Hematopoietic multipotent progenitor cell treated with erythropoietin and hydrocortisone succinate and interleukin-3 and kit ligand, for 8 days (in vitro differentiated cells): ENCODE measurements at regions not wholly inside any gene's neighbourhood (a gene's known extent, or its start where the extent isn't known, plus 50 kb on each side); places are given as distances from the start of the nearest gene placed in this dataset.
A peak's percentile ranks its signal among the peaks of the same experiment; 100 is the strongest.
"Not testable (repeated sequence)": the region's sequence is repeated elsewhere in the genome, so short reads cannot be mapped to it uniquely, and the experiment has no call there.

Experiments
- DNase-seq: peaks from one replicate; pipeline ENCODE4 v3.0.0-alpha.2; 2015

DNA sequence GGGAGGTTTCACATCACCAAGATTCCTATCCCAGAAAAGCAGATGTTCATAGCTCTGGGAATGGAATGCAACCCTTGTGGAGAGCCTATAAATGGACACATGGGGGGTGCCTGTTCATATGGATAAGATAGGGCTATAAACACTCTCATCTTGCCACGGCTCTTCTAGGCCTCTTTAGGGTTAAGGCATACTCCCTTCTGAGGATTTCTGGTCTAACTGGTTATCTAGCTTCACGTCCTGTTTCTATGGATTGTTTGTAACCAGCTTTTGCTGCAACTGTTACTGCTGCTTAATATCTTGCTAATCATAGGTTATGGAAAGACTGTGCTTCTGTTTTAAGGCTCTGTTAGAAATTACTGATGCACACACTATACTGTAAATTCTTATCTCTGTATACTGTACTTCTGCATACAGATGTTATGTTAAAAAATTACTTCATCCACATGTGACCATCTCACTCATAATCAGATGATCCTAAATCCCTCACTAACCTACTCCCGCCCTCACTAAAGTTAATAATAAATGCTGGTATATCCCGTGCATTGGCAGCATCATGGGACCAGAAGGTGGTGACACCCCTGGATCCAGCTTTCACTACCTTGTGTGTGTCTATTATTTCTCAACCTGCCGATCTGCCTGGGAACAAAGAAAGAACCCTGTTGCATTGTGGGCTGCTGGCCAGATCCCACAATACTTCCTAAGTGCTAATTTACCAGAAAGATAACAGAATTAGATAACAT, 68.7 kb downstream of the PRKAB2 start:
- not testable (repeated sequence) for DNase-seq

DNA sequence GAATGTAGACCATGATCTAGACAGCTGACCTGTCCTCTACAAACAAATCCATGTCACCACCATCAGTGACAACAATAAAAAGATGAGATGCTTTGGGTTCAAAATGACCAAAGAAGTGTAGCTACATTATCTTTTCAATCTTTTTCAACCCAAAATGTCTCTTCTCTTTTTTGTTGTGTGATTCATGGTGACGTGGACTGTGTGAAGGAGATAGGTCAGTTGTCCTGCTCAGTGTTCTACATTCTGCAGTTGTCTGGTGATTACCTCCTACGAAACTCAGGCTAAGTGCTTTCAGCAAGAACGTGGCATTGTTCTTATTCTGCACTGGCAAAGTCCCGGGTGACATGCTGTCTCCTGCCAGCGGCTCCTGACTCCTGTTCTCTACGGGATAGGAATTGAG, 73.1 kb downstream of the PRKAB2 start:
- DNase-seq = no peak

DNA sequence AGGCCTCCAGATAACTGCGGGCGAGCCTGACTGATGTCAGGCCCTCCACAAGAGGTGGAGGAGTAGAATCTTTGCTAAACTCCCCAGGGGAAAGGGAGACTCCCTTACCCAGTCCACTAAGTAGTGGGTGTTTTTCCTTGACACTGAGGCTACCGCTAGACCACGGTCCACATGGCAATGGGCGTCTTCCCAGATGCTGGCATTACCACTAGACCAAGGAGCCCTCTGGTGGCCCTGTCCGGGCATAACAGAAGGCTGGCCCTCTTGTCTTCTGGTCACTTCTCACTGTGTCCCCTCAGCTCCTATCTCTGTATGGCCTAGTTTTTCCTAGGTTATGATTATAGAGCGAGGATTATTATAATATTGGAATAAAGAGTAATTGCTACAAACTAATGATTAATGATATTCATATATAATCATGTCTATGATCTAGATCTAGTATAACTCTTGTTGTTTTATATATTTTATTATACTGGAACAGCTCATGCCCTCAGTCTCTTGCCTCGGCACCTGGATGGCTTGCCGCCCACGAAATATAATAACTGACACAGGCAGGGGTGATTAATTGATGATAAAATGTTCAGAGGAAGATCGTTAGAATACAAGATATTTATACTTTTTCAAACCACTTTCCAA, 73.8 kb downstream of the PRKAB2 start:
- peak; percentile 38 for DNase-seq

DNA sequence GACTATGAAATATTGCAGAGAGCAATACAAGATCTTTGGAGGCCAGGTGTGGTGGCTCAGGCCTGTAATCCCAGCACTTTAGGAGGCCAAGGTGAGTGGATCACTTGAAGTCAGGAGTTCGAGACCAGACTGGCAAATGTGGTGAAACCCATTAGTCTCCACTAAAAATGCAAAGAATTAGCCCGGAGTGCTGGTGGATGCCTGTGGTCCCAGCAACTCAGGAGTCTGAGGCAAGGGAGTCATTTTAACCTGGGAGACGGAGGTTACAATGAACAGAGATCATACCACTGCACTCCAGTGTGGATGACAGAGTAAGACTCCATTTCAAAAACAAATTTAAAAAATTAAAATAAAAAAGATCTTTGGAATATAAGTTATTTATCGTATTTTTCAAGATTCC, 76.6 kb downstream of the PRKAB2 start:
- DNase-seq = no peak

DNA sequence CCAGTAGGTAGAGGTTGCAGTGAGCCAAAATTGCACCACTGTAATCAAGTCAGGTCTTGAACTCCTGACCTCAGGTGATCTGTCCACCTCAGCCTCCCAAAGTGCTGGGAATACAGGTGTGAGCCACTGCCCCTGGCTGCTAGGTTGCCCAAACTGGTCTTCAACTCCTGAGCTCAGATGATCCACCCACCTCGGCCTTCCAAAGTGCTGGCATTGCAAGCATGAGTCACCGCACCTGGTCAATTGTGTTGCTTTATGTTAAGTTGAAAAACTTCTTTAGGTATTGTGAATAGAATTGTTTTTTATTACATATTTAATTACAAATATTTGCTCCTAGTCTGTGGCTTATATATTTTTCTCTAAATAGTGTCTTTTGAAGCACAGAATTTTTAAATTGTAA, 80.5 kb downstream of the PRKAB2 start:
- no peak for DNase-seq

DNA sequence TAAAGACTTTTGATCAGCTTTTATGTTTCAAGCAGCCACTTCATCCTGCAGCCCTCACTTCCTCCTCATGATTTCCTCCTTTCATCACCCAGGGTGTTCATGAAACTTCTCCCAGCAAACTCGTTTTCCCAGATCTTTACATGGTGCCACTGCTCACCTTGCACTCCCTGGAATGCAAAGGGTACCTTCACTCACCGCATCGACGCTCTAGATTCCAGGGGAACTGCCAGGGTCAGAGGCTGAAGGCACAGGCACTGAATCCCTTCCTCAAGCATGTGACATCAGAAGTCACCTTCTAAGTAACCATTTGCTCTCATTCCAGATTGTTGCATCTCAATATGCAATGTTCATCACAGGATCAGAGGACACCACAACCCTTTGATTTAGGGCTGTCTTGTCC, 82.8 kb downstream of the PRKAB2 start:
- no peak for DNase-seq

DNA sequence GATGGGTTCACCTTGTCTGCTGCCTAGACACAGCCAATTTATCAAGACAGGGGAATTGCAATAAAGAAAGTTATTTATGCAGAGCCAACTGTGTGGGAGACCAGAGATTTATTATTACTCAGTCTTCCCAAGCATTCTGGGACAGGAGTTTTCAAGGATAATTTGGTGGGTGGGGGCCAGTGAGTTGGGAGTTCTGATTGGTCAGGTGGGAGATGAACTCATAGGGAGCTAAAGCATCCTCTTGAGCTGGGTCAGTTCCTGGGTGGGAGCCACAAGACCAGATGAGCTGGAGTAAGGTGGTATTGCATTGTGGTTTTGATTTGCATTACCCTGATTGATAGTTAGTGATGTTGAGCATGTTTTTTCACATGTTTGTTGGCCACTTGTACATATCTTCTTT, 86.1 kb downstream of the PRKAB2 start:
- no peak for DNase-seq

DNA sequence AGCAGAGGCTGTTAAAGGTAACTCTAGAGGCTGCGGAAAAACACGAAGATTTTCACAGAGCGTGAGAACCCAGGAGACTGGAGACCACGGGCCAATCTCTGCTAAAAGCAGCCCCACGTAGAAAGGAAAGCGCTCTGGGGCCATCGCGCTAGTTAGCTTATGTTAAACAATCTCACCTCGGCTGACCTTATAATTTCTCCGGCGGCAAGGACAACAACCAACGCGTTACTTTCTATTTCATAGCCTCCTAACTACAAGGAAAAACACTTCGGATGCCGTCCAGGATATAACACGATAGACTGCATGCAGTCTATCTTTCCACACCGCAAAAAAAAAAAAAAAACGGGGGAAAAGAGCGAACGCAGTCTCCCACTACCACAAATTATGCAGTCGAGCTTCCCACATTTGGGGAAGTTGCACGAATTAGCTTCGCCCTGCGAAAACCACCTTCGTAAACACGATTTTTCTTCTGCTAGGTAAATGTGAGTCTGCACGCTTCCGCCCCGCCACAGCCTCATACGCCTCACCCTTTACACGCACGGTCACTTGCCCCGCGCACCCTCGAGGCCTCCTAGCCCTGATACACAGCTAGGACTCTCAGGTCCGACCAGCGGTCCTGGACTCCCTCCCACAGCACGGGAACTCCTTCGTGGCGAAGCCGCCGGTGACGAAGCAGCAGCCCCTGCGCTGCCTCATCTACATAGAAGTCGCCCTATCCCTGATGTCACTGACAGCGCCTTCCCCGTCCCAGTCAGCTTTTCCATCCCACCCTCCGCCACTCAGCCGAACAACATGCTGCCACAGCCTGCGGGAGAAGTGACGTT, 87.8 kb downstream of the PRKAB2 start:
- peak; percentile 87 for DNase-seq

DNA sequence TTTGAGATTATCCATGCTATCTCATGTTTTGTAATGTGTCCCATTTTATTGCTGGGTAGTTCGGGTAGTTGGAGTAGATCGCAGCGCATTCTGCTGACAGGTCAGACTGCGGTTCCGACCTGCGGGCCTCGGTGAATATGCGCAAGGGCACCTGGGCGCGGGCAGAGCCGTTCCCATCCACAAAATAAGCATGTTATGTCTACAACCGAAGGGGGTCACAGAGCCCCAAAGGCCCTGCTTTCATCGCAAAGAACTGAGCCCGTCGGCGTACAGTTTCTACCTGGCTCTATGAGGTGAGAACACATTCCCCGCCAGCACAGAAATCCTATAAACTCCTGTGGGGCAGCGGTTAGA, 88.4 kb downstream of the PRKAB2 start:
- DNase-seq = no peak

DNA sequence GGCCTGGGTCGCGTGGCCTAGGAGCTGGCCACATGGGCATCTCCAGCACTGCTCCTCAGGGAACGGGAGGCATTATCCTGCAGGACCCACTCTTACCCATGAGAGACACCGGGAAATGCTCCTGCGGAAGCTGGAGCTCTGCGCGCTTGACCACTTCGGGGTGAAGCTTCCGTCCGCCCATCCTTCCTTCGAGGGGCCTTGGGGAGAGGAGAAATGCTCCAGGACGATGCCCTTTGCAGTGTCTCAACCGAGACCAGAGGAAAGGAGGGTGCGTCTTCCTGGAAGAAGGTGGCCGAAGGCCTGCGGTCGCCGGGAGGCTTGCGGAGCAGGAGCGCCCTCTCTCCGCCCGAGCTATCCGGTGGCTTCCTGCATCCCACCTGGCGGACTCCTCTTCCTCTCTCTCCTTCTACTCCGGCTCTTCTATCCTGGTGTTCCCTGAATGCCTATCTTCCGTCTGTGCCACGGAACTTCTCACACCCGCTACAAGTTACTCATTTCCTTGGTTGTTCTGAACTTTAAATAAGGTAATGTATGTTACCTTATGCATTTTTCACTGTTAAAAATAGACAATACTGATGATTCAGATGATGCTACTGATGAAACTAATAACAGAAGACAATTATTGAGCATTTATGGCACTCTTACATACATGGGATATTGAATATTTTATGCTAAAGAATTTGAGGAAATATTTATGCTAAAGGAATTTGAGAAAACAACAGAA, 91.4 kb downstream of the PRKAB2 start:
- no peak for DNase-seq

DNA sequence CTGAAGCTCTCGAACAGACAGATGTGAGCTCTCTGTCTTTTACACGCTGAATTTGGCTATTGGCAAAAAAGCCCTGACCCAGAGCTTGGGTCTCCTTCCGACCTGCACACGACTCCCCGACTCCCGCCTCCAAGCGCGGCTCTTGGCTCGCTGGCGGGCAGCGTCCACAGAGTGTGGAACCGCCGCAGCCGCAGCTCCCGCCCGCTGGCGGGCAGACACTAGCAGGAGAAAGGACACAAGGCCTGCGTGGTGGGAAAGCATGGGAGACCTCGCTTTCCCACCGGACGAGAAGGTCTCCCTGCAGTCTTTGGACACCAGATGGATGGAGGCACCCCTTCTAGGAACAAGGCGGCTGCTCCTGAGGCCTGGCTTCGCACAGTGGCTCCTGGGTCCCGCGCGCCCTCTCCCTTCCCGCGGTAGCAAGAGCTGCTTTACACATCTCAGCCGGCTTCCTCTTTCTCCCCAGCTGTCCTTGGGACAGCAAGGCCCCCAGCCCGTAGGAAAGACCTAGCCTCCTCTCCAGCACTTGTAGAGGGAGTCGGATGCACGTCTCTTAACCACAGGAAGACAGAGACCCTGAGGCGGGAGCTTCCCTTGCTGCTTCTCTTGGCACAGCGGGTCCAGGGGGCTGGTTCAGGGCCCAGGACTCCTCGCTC, 92.1 kb downstream of the PRKAB2 start:
- DNase-seq = no peak

DNA sequence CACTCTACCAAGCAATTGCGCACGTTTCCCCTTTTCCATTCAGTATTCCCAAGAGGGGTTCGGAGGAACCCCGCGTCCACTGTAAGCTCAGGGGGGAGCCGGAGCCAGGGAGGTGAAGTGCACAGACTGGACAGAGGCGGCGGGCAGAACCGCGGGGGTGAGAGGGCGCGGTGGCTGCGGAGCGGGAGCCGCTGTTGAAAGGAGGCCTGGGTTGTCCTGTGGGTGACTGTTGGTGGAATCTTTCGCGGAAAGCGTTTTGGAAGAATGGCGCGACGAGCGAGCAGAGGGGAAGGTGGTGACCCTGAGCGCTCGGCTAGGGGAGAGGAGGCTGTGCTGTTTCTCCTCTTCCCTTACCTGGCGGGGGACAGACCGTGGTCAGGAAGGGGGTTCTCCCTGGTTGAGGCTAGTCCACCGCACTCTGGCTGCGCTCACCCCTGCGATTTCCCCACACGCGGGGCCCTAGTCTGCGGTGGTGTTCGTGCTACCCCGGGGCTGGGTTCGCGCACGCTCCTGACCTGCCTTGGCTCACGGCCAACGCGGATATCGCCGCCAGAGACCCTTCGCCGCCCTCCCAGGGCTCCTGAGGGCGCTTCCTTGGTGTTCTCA, 92.8 kb downstream of the PRKAB2 start:
- DNase-seq = no peak

DNA sequence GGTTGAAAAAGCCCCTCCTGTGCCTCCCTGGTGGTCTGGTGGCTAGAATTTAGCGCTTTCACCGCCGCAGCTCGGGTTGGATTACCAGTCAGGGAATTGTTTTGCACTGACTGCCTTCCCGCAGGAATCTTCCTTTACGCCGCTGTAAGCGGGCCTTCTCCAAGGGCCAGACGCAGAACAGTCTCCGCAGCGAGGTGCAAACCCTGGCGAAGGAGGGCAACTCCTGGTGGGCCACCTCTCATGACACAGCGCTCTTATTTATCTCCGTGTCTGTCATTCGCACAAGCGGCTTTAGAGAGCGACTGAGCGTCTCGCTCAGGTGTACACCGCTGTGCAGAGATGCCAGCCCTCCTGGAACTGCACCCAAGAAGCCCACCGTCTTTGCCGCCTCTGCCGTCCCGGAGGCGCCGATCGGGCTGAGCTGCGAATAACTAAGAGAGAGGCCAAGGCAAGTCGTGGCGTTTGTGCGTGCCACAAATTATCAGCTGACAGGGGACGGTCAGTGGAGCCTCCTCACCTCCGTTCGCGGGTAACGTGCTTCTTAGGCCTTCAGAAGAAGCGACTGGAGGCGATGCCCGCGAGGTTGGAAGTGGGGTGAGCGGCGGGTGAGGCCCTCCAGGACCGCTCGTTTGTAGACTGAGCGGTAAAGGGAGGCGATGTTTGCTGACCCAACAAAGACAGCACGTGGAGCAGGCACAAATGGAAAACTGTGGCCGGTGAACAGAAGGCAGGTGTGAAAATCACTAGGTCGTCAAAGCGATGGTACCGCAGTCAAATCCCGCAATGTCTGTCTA, 93.5 kb downstream of the PRKAB2 start:
- no peak for DNase-seq

DNA sequence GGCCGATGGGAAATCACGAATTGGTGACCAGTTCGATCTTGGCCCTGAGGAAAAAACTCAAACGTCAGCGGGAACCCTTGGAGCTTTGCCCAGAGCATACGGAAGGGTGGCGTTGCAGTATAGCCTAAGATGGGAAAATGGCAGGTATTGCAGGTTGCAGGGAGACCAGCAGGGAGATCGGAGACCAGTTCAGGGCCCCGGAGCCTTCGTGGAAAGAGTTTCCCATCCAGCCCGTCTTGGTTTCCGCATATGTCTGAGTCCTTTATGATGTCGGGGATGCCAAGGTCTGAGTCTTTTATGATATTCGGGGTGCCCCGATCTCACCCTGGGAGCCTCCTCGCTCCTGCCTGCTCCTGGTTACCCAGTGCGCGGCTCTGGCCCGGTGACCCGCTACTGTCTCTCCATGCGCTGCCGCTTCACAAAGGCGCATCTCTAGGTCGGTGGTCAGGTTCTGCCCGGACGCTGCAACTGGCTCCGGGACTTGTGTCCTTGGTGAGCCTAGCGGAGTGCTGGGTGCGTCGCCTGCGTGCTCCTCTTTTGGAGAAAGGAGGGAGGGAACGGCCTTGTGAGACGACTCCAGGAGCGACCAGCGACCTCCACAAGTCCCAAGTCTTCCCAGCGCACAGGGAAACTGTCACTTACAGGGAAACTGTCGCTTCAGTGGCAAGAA, 94.2 kb downstream of the PRKAB2 start:
- no peak for DNase-seq

DNA sequence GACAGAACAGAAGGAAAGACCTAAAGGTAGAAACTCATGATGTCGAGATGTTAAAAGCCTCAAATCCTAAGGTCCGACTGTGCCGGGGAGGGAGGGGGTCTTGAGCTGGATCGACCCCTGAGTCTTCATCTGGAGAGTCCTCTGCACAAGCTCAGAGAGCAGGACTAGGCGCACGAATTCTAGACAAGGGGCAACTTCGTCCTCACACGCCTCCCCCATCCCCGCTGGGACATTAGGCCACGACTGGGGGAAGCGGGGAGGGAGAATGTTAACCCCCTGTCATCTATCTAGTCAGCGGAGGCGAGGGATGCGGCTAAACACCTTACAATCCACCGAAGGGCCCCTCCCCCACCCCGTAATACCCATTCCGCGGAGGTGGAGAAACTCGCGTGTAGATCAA, 94.7 kb downstream of the PRKAB2 start:
- DNase-seq = no peak

DNA sequence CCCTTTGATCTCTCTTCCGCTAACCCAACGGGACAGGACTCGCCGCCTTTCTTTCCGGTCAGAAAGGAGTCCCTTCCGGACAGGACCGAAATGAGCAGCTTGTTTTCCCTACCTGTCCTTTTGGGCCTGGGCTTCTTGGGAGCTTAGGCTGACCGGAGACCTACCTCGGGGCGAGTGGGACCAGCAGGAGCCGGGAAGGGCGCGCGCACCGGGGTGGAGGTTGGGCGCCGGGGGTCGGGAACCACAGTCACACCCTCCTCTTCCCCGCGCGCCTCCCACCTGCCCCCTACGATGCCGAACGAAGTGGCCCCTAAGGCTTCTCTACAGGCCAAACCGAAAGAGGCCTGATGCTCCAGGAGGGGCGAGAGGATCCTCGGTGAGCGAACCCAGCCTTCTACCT, 95.2 kb downstream of the PRKAB2 start:
- no peak for DNase-seq

DNA sequence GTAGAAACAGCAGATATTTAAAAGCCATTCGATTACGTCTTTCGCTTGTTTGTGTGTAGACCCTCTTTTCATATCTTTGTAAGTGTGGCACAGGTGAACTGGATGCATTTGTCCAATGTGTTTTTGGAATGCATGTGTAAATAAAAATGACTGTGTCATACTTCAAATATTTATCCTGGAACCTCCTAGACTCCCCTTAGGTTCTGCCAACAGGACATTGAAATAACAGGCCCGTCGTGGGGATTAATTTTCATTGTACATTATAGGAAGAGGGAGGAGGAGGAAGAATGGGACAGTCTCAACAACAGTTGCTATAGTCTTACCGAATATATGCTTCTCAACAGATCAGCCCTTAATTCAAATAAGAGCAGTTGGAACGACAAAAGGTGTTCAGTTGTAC, 95.8 kb downstream of the PRKAB2 start:
- DNase-seq = no peak

DNA sequence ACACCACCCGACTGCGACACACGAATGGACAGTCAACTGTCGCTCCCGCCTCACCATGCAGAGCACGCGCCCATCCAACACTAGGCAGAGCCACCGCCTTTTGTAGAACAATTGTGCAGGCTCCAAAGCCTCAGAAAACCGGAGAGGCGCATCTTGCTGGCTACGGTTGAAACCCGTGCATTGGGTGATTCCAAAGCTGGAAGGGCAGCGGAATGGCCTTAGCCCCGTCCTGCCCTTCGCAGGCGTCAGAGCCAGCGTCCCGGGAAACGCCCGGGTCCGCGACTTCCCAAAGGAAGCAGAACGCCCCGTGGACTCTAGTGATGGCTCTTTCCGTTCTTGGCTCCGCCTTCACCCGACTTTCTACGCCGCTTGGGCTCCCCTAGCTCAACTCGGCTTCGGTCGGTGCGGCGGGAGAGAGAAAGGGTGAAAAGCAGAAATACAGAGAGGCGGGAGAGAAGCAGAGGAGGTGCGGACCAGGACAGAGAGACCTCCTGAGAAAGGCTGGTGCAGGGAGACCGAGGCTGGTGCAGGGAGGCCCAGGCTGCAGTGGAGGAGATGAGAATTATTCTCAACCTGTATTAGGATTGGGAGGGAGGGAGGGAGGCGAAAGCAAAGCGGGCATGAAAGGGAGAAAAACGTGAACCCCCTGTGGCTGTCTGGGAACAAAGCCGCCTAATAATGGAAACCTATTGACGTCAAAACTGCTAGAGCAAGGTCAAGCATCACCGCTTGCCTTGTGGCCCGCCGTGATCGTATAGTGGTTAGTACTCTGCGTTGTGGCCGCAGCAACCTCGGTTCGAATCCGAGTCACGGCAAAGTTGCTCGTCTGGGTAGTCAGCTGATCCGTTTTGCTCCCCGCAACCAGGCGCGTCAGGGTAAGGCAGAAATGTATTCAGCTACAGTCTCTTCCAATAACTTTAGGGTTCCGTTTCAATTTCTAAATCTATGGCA, 99.5 kb downstream of the PRKAB2 start:
- no peak for DNase-seq

DNA sequence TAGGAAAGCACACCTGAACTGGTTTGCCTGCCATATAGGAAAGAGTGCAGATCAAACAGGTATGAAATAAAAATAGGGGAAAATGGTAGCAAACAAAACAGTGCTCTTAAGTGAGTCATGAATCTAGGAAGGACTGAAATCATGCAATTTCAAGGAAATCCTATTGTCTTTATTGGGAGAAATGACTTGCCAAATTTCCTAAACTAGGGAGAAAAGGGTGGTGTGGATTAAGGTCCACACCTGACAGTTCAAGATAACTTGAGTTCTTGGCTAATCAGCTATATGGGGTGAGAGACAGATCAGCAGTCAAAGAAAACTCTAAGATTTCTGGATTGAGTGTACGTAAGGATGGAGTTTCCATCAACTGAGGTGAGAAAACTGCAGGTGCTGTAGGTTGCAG, 101.1 kb downstream of the PRKAB2 start:
- no peak for DNase-seq

DNA sequence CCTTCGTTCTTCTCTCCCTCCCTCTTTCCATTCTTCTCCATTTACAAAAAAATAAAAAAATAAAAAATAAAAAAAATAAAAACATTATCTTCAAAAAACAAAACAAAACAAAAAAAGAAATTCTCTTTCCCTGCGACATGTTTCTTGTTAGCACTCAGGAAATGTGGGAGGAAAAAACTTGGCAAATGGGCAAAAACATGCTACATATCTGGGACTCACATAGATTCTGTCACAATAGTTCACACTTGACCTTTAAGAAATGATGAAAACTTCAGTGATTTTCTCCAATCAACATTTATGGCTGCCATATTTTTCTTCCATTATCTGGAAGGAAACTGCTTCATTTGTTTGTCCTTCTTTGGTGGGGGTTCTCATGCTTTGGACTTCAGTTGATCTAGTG, 109.3 kb downstream of the PRKAB2 start:
- no peak for DNase-seq
